HG03139 (cell line): ENCODE measurements at regions not wholly inside any gene's neighbourhood (a gene's known extent, or its start where the extent isn't known, plus 50 kb on each side); places are given as distances from the start of the nearest gene placed in this dataset.

Experiments used
- ATAC-seq: cut with Tn5 transposase; IDR thresholded peaks from one replicate; pipeline ENCODE4 v1.9.1; 2021; ENCODE audit not compliant: unreplicated experiment

DNA sequence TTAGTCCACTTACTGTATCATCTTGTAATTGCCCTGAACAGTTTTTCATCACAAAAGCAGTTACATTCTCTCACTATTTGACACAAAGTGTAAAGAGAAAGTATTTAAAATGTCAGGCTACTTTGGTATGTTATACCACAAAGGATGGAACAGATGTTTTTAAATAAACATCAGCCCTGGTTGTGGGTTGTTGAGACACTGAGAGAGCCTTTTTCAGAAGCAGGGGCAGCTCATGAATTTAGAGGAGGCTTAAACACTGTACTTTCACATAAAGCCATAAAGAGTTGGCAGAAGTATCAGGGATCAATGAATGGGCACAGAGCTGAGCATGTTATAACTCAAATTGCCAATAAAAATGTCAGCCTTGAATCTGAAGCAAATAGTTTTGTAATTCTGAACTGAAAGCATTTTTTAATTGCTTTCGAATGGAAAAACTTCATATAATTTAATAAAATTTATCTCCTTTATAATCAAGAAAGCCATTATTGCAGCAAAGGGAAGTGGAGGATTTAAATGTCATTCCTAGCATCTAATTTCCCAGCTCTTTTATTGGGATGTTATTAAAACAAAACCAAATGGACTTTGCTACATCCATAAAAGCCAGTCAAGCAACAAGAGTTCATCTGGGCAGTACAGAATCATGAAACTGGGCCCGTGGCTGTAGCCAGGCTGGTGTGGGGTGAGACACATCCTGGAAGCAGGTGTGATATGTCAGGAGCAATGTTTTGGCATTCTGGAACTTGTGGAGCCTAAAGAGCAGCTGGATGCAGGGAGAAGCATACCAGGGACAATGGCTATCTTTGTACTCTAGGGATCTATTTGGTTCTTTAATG lies 95.1 kb upstream of the NT5C1B start:
- ATAC-seq: no peak

DNA sequence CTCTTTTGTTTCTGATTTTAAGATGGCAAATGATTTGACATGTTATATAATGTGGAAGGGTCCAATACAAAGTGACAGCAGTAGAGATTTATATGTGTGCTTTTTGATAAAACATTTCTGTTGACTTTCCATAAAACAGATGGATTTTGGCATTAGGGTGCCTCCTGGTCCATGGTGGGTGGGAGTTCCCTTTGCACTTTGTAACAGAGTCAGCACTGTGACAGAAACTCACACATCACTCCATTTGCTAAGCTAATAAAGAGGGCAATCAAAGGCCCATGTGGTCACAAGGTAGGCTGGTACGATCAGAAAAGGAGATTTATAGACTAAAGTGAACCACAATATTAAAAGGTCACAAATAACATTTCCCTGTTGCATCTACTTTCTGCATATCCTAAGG lies 93.3 kb upstream of the NT5C1B start:
- ATAC-seq: no peak

DNA sequence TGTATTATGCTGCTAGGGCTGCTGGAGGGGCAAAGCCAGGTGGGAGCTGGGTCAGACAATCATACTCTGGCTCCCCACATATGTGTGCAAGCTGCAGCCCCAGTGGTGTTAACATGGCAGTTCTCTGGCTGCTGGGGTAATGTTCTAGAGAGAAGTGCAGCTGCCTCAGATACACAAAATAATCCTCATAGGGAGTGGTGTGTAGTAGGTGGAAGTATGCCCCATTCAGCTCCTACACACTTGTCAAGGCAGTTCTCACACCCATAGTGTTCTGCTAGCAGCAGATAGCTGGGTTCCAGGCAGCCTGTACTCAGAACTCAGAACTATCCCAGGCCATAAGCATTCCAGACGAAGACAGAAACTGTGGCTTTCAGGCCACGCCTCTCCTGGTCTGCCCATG lies 87.9 kb upstream of the NT5C1B start:
- ATAC-seq: no peak

DNA sequence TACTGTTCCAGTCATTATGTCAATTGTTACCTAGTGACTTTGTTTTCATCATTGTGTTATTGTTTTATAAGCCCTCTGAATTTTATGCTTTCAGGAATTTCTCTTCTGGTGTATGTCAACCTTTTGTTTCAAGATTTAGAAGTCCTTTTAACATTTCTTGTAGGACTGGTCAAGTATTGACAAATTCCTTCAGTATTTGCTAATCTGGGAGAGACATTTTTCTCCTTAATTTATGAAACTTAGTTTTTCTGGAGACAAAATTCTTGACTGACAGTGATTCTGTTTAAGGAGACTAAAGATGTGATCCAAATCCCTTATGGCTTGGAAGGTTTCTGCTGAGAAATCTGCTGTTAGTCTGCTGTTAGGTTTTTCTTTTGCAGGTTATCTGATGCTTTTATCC lies 84.9 kb upstream of the NT5C1B start:
- ATAC-seq: no peak

DNA sequence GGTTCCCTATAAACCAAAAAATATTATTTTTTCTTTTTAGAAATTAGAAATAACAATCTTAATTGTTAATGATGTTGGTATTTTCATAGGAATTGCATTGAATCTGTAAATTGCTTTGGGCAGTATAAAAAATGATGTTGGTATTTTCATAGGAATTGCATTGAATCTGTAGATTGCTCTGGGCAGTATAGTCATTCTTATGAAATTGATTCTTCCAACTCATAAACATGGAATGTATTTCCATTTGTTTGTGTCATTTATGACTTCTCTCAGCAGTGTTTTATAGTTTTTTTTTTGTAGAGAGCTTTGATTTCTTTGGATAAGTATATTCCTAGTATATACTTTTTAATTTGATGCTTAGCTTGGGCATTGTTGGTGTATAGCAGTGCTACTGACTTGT lies 82.0 kb upstream of the NT5C1B start:
- no peak for ATAC-seq

DNA sequence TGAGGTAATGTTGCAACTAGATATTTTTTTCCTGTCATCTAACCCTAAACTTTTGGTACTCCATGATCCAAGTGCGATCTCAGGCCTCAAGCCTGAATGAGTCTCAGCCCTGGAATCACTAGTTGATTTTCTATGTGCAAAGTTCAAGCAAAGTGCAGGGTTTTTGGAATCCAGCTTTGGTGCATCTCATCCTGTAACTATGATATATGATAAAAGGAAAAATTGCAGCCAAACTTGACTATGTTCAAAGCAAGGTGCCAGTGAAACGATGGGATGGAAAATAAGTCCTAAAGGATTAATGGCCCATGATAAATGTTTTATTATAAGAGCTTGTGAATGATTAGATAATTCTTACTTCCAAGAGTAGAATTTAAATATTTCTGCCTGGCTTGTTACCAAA lies 78.9 kb upstream of the NT5C1B start:
- no peak for ATAC-seq

DNA sequence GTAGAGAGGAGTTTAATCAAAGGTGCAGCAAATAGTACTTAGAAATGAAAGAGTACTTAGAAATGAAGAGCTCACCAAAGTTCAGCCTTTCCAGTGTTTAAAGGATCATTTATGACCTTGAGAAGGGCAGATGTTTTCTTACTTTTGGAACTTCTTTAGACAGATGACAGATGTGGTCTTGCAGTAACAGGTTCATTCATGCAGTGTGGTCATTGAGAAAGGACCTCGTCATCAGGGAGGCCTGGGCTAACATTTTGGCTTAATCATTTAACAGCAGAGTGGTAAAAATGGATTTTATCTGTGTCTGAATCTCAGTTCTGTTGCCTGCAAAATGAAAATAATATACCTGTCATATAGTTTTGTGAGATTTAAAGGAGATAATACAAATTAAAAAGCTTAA lies 75.1 kb upstream of the NT5C1B start:
- no peak for ATAC-seq

DNA sequence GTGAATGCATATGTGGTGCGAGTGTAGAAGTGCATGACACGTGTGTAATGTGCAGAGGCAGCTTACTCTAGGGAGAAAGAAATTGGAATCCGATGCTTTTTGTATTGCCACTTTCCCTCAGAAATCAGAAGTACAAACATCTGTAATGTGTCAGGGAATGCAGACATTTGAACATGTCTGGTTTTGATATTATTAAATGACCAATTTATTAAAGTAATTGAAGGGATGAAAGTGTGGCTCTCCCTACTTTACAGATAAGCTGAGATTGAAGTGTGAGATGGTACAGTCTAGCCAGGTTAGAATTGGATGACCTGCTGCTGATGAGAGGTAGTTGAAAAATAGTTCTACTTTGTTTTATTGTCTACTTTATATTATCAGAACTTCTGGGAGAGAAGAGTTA lies 74.5 kb upstream of the NT5C1B start:
- ATAC-seq: no peak

DNA sequence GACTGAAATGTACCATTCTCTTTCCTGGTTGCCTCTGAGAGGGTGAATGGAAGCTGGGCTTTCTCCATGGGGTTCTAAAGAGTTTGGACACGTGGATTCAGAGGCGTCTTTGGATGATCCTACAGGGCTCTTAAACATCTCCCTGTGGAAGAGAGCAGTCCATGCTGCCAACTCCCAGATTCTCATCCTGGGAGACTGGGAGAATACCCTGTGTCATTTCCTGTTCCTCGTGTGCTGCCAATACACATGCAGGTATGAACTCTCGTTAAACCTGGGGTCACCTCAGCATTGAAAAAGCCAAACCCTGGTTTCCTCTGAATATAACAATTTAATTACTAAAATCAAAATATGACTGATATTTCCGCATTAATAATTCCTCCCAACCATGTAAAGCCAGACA lies 73.3 kb upstream of the NT5C1B start:
- ATAC-seq: no peak

DNA sequence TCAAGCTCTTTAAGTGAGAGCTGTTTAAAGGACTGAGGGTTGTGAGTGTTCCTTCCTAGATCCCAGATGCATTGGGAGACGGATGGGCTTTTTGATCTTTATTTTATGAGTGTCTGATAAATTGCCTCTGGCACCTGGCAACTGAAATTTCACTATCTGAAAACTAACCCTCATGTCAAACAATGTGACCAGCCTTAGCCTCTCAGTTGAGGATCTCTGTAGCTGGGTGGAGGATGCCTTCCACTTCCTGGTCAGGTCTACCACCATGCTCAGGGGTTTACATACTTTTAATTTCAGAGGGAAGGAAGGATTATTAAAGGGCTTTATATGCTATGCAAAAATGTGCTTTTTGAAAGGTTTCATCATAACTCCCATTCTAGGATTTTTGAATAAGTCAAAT lies 70.5 kb upstream of the NT5C1B start:
- ATAC-seq: no peak

DNA sequence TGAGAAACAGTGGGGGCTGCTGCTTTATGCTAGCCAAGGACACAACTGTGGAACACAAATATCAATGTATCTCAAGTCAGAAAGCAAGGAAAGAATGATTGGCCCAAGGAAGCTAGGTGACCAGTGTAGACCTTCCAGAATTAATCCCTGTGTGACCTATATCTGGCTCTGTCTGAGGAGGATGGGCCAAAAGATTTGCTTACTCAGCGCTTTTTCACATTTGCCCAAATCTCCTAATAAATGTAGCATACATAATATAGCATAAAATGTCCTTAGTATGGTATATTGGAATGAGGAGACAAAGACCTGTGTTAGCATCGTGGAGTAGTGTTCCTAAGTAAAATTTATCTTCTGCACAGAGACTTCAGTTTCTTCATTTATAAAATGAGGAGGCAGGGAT lies 66.7 kb upstream of the NT5C1B start:
- ATAC-seq: no peak

DNA sequence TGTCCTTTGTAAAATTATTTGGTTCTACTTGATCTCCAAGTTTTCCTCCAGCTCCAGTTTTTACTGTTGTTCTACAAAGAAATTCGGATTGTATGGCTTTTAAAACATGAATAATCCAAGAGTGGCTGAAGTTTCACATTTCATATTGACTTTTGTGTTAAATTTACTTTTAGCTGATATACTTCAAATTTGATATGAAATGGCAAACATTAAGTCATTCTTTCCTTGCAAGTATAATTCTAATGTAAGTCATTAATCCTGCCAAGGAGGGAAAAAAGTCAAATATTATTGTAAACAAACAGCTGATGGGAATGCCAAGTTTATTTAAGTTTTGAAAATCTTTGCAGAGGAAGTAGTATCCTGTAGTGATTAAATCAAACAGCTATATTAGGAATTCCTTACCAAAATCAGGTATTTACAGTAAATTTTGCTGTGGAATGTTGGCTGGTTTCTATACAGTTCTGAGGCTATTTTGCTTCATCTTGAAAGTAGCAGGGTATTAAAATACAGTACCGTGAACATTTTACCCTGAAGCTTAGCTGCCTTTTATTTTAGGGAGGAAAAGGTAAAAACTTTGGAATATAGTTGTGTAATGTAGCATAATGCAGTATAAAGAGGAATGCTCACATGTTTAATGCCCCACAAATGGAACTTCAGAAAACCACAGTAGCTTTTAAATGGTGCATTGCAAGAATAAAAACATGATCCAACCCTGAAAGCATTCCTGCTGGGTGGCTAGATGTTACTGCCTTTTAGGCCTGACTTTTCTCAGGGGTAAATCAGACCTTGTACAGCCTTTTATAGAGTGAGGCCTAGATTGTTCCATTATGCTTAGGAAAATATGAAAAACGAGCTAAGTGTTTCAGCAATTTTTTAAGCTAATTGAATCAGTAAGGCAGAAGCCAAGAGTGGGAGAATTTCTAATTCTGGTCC lies 62.7 kb upstream of the NT5C1B start:
- no peak for ATAC-seq

DNA sequence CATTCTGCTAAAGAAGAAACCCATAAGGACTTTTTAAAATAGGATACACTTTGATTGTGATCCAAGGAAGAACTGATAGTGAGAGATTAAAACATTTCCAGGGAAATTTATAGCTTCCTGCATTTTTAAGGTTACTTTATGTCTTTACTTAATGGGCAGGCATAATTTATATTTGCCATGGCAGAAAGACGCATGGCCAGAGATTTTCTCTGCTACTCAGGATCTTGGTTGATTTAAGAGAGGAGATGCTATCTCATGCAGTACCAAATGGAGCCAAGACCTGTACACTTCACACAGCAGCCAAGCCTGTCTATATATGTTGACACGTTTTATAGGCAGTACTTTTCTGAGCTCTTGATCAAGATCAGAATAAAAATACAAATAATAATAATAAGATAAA lies 60.9 kb upstream of the NT5C1B start:
- ATAC-seq: no peak

DNA sequence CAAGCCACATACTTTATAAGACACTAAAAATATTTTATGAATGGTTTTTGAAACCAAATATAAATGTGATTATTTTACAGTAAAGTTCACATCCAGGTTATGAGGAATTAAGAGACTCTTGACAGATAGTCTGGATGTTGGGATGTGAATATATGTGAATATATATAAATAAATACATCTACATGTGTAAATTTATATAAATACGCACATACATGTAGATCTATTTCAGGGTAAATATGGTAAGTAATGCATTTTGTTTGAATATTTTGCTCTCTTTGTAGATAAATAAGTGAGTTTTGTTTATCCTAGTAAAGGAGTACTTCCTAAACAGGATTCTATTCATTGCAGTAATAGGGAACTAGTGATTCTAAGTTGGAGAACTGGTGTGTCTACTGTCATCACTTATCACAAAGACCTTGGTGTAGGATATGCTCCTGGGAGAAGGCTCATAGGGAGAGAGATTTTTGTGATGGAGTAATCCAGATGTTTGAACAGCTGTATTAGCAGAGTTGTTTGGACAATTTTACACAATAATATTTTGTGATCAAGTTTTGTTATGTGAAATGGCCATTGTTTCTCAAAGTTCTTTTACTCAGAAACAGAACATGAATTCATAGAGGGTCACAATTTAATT lies 60.2 kb upstream of the NT5C1B start:
- no peak for ATAC-seq

DNA sequence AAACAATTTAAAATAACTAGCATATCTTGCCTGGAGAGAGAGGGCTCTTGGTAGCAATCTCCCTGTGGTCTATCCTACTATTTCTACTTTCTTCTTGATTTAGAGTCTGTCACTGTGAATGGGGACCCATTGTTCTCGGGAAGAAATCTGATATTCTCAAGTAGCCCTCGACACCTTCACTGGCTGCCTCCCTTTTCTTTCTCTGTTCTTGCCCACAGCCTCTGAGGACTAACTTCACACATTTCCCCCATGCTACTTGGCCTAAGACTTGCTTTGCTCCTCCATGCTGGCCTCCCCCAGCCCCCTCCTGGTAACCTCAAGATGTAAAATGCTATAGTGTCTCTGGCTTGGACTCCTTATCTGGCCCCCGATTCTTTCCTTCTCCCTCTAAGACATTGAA lies 58.8 kb upstream of the NT5C1B start:
- no peak for ATAC-seq

DNA sequence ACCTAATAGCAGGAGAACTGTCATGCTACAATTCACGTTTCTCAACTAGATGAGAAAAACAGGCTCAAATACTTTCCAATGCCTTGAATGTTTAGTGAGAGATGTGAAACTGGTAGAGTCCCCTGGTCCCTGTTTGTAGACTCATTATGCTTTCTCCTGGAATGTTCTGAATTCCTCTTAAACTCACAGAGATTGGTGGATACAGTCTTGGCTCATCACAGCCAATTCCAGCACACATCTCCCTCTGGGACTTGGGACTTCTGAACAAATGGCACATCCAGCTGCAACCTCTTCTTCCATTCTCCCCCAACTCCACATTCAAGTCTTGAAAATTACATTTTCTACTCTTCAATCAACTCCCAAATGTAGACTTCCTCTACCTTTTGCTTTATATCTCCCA lies 58.4 kb upstream of the NT5C1B start:
- ATAC-seq: no peak

DNA sequence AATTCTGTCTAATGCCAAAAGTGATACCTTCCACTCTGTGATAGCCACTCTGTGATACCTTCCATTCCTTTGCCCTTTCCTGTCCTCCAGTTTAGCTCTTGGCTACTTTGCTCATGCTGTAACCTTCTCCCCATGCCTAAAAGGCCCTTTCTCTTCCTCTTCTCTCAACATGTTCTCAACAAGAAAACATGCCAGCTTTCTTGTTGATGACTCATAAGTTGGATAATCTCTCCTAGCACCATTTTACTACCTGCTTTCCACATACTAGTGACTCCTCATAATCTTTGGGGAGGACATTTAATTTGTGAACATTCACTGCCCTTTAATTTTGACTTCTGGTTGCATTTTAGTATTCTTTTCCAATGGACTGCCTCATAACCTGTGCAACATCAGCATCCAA lies 55.9 kb upstream of the NT5C1B start:
- ATAC-seq: no peak

DNA sequence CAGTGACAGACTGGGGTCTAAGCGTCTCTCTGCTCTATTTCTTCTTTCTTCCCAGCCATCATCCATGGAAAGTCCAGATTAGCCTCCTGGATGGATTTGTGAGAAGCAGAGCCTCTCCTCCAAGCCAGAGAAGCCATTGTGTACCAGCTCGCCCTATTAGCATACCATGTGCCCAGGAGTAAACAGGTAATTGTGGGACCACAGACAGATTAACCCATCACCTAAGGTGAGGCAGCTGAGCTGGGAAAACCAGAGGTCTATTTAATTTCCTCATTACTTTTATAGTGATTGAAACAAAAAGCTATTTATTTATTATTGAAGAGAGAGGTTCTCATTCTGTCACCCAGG lies 54.7 kb upstream of the NT5C1B start:
- no peak for ATAC-seq

DNA sequence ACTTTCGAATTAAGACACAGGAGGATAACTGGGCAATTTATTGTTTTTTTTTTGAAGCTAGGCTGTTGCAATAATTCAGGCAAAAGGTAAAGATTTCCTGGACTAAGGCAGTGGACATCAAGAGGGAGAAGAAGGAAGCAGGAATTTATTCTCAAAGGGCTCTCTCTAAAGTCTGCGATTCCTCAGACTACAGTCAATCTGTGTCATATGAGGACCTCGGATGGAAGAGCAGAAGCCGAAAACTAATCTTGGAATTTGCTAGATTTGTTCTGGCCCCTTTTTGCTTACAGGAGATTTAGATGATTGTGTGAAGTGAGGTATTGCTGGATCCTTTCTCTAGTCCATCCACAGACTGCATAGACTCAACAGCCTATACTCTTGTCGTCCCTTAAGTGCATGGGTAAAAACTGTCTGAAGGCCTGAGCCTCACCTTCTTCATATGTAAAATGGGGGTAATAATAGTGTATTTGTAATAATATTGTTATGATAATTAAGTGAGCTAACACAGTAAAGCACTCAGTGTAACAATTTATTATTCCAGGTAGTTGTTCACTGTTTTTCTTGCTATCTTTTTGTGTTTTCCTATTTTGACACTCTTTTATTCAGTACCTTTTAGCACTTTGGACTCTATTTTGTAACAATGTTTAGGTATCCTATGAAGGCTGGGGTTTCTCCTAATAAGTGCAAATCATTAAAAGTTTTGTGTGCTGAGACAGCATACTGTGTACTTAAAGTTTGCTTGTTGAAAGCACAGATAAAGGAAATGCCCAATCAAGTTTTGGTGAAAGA lies 54.2 kb upstream of the NT5C1B start:
- no peak for ATAC-seq

DNA sequence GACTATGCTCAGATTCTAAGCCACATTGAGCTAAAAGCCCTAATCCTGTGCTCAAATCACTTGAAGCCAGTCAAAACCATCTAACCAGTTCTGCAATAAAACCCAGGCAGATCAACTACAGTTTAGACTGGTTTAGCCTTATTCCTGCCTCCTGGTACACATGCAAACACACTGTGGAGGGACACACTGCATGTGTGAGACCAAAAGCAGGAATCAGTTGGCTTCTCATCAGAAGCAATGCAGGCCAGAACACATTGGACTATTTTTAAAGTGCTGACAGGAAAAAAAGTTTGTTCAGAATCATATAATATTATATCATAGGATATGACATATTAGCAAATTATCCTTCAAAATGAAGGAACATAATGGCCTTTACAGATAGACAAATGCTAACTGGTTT lies 52.5 kb upstream of the NT5C1B start:
- ATAC-seq: no peak
